ENCODE measurements at regions not wholly inside any gene's neighbourhood (a gene's known extent, or its start where the extent isn't known, plus 50 kb on each side); places are given as distances from the start of the nearest gene placed in this dataset.

DNA sequence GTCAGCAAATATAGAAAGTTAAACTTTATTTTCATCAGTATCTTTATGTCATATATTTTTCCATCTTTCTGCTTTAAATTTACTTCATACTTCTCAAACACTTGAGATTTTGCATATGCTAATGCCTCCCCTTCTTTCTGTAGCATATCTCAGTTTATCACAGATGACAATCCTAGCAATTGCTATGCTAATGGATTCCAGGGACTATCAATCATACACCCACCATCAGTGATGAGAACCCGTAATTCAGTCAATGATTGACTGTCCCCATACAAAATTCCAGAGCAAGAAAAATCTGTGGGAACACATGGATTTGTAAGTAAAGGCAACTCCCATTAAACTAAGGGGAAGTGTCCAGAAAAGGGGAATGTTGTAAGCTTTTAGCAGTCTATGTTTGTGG lies 432.4 kb upstream of the SEMA3D start:
- no peak for DNase-seq (ENCODE audit: insufficient read length, low spot score)
- no peak for FAIRE-seq

- DNase-seq (ENCODE audit: insufficient read length, low spot score) = no peak
- no peak for FAIRE-seq
These were observed 427.8 kb upstream of the SEMA3D start for GRCh38 chr7:85614684-85615083.

DNA sequence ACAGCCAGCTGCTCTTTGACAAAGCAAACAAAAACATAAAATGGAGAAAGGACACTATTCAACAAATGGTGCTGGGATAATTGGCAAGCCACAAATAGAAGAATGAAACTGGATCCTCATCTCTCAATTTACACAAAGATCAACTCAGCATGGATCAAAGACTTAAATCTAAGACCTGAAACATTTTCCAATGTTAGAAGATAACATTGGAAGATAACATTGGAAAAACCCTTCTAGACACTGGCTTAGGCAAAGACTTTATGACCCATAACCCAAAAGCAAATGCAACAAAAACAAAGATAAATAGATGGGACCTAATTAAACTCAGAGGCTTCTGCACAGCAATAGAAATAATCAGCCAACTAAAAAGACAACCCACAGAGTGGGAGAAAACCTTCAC lies 425.7 kb upstream of the SEMA3D start:
- FAIRE-seq = no peak
- DNase-seq (ENCODE audit: insufficient read length, low spot score) = no peak

- no peak for FAIRE-seq
These were observed 421.9 kb upstream of the SEMA3D start for GRCh38 chr7:85608804-85609203.

GRCh38 chr7:85602196-85602595 lies 415.3 kb upstream of the SEMA3D start:
- FAIRE-seq = no peak
- no peak for DNase-seq (ENCODE audit: insufficient read length, low spot score)

More at GRCh38 chr7:85608804-85609203, 421.9 kb upstream of the SEMA3D start:
- DNase-seq (ENCODE audit: insufficient read length, low spot score) = no peak

DNA sequence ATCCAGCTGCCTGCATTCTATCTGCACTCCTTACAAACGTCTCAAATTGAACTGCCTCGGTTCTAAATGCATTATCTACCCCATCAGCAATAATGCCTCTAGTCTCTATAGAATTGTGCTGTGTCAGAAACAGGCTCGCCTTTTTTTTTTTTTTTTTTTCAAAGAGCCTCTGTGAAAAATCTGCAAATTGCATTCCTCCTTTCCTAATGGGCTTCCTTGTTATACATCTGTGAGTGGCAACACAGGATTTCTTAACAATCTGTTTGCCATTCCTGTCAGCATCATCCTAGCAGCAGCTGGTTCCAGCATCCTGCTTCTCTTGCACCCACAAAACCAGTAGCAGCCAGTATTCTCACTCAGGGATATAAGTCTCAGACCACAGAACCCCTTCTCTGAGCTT lies 413.5 kb upstream of the SEMA3D start:
- FAIRE-seq = no peak
- no peak for DNase-seq (ENCODE audit: insufficient read length, low spot score)

DNA sequence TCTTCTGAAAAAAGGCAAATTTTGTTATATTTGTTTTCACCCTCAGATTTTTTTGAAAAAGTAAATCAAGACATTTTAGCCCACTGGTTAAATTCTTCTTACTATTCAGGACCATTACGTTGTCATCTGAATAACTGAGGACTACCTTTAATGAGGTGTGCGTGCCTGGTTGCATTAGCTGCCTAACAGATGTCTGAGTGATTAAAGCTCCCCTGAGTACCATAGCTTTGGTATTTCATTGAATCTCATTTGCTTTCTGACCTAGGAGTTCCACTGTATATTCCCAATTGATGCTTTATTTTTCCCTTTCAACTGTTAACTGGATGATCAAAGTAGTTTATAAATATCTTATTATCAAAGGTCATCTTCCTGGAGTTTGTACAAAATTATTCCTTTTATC lies 410.0 kb upstream of the SEMA3D start:
- no peak for FAIRE-seq
- no peak for DNase-seq (ENCODE audit: insufficient read length, low spot score)

GRCh38 chr7:85595750-85596178 lies 408.9 kb upstream of the SEMA3D start:
- FAIRE-seq = no peak
- peak; percentile 10 for DNase-seq (ENCODE audit: insufficient read length, low spot score)

DNA sequence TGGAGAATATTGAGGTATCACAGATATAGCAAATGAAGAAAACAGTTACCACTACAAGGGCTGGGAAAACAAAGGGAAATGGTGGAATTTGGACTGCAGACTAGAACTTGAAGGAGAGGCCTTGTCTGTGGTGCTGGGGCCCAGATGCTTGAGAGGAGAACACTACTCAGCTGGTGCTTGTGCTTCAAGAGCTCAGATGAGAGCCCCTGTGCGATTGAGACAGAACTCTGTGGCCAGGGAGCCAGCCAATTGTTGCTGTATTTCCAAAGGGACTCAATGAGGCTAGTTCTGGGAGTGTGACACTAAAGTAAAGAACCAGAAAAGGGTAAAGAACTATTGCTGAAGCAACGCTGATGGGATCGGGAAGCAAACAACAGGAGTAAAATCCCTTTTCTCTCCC lies 406.5 kb upstream of the SEMA3D start:
- FAIRE-seq (no peak), DNase-seq (ENCODE audit: insufficient read length, low spot score) (no peak)

GRCh38 chr7:85587785-85588184 lies 400.9 kb upstream of the SEMA3D start:
- FAIRE-seq (no peak), DNase-seq (ENCODE audit: insufficient read length, low spot score) (peak; percentile 1)

DNA sequence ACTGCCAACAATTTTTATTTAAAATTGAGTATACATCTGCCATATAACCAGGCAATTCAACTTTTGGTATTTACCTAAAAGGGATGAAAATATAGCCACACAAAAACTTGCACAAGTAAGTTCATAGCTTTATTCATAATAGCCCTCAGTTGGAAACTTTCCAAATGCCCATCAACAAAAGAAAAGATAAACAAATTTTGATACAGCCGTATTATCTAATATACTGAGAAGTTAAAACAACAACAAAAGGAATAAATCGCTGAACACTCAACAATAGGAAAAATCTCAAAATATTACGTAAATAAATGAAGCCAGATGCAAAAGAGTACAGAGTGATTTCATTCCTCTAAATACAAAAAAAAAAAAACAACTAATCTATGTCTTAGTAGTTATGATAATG lies 399.2 kb upstream of the SEMA3D start:
- FAIRE-seq (no peak), DNase-seq (ENCODE audit: insufficient read length, low spot score) (no peak)

DNA sequence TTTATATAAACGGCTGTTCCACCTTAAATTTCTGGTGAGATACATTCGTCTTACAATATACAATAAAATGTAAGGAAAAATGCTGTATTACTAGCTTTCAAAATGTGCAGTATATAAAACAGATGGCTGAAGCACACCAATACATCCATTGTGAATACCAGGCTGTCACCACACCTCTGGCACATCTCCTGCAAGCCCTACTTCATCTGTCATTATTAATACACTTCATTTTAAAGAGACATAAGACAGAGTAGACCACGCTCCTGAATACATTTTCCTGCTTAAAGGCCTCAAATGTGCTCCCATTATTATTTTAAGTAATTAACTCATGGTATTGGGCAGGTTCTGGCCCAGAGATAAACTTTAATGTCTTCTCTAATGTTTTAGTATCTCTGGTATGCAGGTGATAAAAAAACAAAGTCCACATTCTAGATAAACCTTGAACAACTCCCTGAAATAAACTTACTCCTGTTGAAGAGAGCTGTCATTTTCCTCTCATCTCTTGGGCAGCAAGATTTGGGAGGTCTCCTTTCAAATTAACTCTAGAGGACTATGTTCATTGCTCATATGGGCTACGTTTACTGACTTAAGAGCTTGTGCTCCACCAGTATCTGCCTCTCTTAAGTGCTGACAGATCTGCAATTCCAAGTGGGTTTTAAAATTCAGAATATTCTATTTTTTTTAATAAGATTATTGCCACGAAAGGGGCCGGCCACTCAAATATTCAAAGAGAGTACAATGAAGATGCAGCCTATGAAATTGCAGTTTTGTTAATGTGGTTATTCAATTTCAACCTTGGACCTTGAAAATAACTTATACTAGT lies 396.5 kb upstream of the SEMA3D start:
- FAIRE-seq (no peak), DNase-seq (ENCODE audit: insufficient read length, low spot score) (no peak)

DNA sequence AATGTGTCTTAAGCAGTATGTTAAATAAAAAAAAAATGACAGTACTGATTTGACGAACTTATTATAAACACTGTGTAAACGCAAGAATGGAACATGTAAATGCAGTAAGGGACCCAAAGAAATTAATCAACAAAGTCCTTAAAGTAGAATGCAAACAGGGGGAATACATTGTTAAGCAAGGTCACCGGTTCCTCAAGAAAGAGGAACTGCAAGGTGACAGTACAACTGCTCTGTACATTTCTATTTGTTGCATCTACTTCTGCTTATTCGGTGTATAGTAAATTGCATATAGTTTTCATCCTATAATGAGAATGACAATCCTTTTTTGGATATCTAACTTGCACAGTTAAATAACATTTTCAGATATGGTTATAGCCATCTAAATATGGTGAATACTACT lies 387.0 kb upstream of the SEMA3D start:
- DNase-seq (ENCODE audit: insufficient read length, low spot score) (no peak), FAIRE-seq (no peak)

- FAIRE-seq = no peak
- no peak for DNase-seq (ENCODE audit: insufficient read length, low spot score)
These were observed 386.5 kb upstream of the SEMA3D start for GRCh38 chr7:85573346-85573745.

DNA sequence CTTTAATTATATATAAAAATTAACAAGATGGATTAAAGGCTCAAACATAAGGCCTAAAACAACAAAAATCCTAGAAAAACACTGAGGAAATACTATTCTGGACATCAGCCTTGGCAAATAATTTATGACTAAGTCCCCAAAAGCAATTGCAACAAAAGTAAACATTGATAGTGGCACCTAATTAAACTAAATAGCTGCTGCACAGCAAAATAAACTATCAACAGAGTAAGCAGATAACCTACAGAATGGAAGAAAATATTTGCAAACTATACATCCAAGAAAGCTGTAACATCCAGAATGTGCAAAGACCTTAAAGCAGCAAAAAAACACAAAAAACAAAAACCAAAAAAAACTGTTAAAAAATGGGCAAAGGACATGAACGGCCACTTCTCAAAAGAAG lies 384.0 kb upstream of the SEMA3D start:
- FAIRE-seq = no peak

GRCh38 chr7:85567983-85568382 lies 381.1 kb upstream of the SEMA3D start:
- DNase-seq (ENCODE audit: insufficient read length, low spot score) = no peak
- FAIRE-seq = no peak

More for the DNA sequence above, 384.0 kb upstream of the SEMA3D start:
- no peak for DNase-seq (ENCODE audit: insufficient read length, low spot score)

- no peak for FAIRE-seq
- DNase-seq (ENCODE audit: insufficient read length, low spot score) = no peak
These were observed 379.4 kb upstream of the SEMA3D start for GRCh38 chr7:85566095-85566794.

DNA sequence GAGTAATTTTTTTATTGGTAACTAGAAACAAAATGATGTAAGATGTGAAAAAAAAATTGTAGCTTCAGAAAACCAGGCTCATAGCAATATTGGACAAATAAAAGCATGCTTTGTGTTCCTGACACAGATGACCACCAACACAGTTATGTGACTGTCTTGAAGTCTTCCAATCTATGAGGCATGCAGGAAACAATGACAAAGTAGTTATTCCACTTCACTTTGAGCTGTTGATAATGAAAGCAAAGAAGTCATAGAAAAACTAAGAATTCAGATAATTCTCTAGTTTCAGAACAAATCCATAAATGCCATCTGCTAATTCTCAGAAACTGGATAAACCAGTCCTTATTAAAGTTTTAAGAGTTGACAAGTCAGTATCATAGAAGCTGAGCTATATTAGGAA lies 378.4 kb upstream of the SEMA3D start:
- FAIRE-seq (no peak), DNase-seq (ENCODE audit: insufficient read length, low spot score) (no peak)

DNA sequence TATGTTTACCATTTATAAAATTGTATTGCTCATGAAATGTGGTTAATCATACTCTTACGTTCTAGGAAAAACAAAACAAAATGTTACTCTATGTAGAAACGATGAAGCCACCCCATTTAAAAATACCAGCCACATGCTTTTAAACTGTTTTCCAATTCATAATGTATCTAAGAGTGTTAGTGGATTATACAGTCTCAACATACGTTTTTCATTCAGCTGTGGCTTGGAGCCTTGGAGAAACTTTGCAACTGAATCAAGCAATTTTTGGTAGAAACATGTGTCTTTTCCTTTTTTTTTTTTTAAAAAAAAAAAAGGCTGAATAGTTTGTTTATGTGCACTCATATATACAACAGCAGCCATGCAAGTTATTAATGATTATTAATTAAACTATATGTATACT lies 378.0 kb upstream of the SEMA3D start:
- no peak for FAIRE-seq

DNA sequence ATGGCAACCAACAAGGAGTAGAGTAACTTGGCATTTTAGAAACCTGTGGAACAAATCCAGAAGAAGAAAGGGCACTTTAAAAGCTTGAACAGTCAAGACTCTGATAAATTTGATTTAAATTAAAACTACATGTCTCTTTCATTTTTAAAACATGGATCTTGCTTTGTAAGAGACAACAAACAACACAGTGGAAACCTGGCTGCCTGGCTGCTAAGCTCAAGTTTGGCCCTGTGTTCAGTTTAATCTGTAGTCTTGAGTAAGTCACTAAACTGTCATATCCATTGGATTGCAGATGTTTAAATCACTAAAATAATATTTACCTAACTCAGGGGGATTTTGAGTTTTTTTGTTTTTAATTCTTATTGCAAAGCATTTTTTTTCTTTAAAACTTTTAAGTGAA lies 374.9 kb upstream of the SEMA3D start:
- no peak for FAIRE-seq
- DNase-seq (ENCODE audit: insufficient read length, low spot score) = no peak

More for the DNA sequence above, 378.0 kb upstream of the SEMA3D start:
- DNase-seq (ENCODE audit: insufficient read length, low spot score) = no peak

- DNase-seq (ENCODE audit: insufficient read length, low spot score) (peak; percentile 1), FAIRE-seq (no peak)
These were observed 367.7 kb upstream of the SEMA3D start for GRCh38 chr7:85554236-85555178.

Data from HTR-8/SVneo (cell line).